Suprapubic skin (tissue), 4 donors: ENCODE measurements at regions not wholly inside any gene's neighbourhood (a gene's known extent, or its start where the extent isn't known, plus 50 kb on each side); places are given as distances from the start of the nearest gene placed in this dataset.

Source experiments
- DNase-seq, 2 donors: peaks; one replicate each; pipeline ENCODE4 v3.0.0-alpha.2; 2019; ENCODE audit warnings: low spot score in 2 of 2
- H3K27ac ChIP-seq: fragments of 200-600 bp; sonication (generic); one replicate; pipeline ENCODE4 v1.5.1; 2019
- H3K27me3 ChIP-seq: fragments of 200-600 bp; sonication (generic); one replicate; pipeline ENCODE4 v1.5.1; 2019
- H3K36me3 ChIP-seq: fragments of 200-600 bp; sonication (generic); one replicate; pipeline ENCODE4 v1.5.1; 2019
- H3K4me1 ChIP-seq: fragments of 200-600 bp; sonication (generic); one replicate; pipeline ENCODE4 v1.5.1; 2019
- H3K4me3 ChIP-seq: fragments of 200-600 bp; sonication (generic); one replicate; pipeline ENCODE4 v1.5.1; 2019; ENCODE audit warnings: mild to moderate bottlenecking
- H3K9me3 ChIP-seq: fragments of 200-600 bp; sonication (generic); one replicate; pipeline ENCODE4 v1.5.1; 2019
- EP300 ChIP-seq: sonication (generic); formaldehyde crosslinking; IDR thresholded peaks from one replicate; pipeline ENCODE4 v1.6.1; 2017; ENCODE audit warnings: antibody characterized with exemption
- POLR2A ChIP-seq, 2 donors: fragments of 450-650 bp; IDR thresholded peaks; one replicate each; pipeline ENCODE4 v1.6.1; 2017; ENCODE audit warnings: antibody characterized with exemption in 2 of 2, mild to moderate bottlenecking in 2 of 2, moderate library complexity in 2 of 2
- POLR2AphosphoS5 ChIP-seq, 3 donors: sonication (generic); formaldehyde crosslinking; IDR thresholded peaks; one replicate each; pipeline ENCODE4 v1.6.1; 2017; ENCODE audit warnings: antibody characterized with exemption in 3 of 3
- WGBS: methylation state at CpG from one replicate; pipeline ENCODE4 v1.1.5; 2018; 5-methylcytosine and 5-hydroxymethylcytosine counted together
- TF ChIP-seq, protein P1 (sequence below), 2 donors: fragments of 200-600 bp in 1 of 2; fragments of 450-650 bp in 1 of 2; sonication (generic) in 1 of 2; IDR thresholded peaks; one replicate each; pipeline ENCODE4 v1.5.1; 2016 to 2019; ENCODE audit warnings: antibody characterized with exemption in 2 of 2, mild to moderate bottlenecking in 1 of 2, moderate library complexity in 1 of 2

DNA sequence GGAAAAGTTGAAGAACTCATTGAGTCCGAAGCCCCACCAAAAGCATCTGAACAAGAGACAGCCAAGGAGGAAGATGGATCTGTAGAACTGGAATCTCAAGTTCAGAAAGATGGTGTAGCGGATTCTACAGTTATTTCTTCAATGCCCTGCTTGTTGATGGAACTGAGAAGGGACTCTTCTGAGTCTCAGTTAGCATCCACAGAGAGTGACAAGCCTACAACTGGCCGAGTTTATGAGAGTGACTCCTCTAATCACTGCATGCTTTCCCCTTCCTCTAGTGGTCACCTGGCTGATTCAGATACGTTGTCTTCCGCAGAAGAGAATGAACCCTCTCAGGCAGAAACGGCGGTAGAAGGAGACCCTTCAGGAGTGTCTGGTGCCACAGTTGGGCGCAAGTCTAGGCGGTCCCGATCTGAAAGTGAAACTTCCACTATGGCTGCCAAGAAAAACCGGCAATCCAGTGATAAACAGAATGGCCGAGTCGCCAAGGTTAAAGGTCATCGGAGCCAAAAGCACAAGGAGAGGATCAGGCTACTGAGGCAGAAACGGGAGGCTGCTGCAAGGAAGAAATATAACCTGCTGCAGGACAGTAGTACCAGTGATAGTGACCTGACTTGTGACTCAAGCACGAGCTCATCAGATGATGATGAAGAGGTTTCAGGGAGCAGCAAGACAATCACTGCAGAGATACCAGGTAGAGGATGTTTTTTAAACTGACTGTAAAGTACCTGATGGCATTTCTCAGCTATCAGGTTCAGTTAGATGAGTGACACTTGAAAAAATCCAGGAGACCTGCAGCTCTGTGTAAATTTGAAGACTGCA is 111.9 kb downstream of the HAUS1 start:
- Histone ChIP-seq H3K36me3 (peaks cover 9% of the 10 kb centered on the region), H3K27me3 (no peaks in the 10 kb centered on the region), H3K27ac (no peak overlapping the region), H3K9me3 (no peaks in the 10 kb centered on the region), H3K4me1 (no peaks in the 10 kb centered on the region), H3K4me3 (no peak overlapping the region)
- no peak for DNase-seq
- WGBS, result 92% methylated on average over 16 of the region's 16 CpGs
- TF ChIP-seq, protein P1, sequence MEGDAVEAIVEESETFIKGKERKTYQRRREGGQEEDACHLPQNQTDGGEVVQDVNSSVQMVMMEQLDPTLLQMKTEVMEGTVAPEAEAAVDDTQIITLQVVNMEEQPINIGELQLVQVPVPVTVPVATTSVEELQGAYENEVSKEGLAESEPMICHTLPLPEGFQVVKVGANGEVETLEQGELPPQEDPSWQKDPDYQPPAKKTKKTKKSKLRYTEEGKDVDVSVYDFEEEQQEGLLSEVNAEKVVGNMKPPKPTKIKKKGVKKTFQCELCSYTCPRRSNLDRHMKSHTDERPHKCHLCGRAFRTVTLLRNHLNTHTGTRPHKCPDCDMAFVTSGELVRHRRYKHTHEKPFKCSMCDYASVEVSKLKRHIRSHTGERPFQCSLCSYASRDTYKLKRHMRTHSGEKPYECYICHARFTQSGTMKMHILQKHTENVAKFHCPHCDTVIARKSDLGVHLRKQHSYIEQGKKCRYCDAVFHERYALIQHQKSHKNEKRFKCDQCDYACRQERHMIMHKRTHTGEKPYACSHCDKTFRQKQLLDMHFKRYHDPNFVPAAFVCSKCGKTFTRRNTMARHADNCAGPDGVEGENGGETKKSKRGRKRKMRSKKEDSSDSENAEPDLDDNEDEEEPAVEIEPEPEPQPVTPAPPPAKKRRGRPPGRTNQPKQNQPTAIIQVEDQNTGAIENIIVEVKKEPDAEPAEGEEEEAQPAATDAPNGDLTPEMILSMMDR (IDR thresholded peaks at IDR 0.05), result no peak
- no peak for TF ChIP-seq EP300
- no peak for TF ChIP-seq POLR2AphosphoS5 (IDR thresholded peaks at IDR 0.05)
- no peak for TF ChIP-seq POLR2A (IDR thresholded peaks at IDR 0.05)

DNA sequence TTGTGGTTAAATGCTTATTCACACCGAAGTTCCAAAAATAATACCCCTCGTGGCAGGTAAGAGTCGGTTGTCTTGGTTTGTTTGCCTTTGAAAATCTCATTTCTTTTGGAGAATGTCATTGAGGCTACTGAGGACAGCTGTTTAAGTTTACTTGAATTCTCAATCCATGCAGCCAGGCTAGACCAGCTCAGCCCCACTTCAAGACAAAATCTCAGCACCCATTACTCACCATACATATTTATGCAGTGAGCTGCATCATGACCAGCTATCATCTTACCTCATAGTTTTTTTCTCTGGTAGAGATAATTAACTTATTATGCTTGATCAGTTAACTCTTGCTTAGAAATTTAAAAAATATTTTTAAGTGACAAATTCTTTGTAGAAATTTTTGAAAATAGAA is 115.9 kb downstream of the HAUS1 start:
- Histone ChIP-seq H3K36me3 (peaks cover 9% of the 10 kb centered on the region), H3K27me3 (no peaks in the 10 kb centered on the region), H3K4me3 (no peak overlapping the region), H3K27ac (no peak overlapping the region), H3K9me3 (no peaks in the 10 kb centered on the region), H3K4me1 (no peaks in the 10 kb centered on the region)
- no peak for TF ChIP-seq POLR2A (IDR thresholded peaks at IDR 0.05)
- no peak for TF ChIP-seq EP300
- TF ChIP-seq, protein P1 (IDR thresholded peaks at IDR 0.05), result no peak
- TF ChIP-seq POLR2AphosphoS5 (IDR thresholded peaks at IDR 0.05), result no peak
- 85% methylated on average over 3 of the region's 3 CpGs for WGBS
- DNase-seq, result no peak

DNA sequence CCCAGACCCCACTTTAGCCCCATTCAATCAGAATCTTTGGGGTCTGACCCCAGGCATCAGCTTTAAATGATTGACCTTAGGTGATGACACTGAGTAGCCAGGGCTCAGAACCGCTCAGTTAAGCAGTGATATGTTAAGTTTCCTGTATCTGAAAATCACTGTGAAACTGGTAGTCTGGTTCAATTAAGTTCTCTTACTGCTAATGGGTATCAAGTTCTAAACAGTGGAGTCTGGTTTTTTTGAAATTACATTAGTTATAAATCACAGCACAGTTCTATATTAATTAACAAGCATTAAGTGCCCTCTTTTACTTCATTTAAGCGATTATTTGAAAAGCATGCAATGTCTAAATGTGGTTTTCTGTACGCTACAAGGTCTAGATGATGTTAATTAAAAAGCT is 117.9 kb downstream of the HAUS1 start:
- Histone ChIP-seq H3K4me3 (no peak overlapping the region), H3K27me3 (no peaks in the 10 kb centered on the region), H3K4me1 (no peaks in the 10 kb centered on the region), H3K9me3 (no peaks in the 10 kb centered on the region), H3K36me3 (no peaks in the 10 kb centered on the region), H3K27ac (no peak overlapping the region)
- DNase-seq, result no peak
- whole genome bisulfite sequencing, result 92% methylated on average over 3 of the region's 3 CpGs
- TF ChIP-seq POLR2AphosphoS5 (IDR thresholded peaks at IDR 0.05) (no peak), EP300 (no peak), POLR2A (IDR thresholded peaks at IDR 0.05) (no peak)
- TF ChIP-seq, protein P1 (IDR thresholded peaks at IDR 0.05), result no peak

DNA sequence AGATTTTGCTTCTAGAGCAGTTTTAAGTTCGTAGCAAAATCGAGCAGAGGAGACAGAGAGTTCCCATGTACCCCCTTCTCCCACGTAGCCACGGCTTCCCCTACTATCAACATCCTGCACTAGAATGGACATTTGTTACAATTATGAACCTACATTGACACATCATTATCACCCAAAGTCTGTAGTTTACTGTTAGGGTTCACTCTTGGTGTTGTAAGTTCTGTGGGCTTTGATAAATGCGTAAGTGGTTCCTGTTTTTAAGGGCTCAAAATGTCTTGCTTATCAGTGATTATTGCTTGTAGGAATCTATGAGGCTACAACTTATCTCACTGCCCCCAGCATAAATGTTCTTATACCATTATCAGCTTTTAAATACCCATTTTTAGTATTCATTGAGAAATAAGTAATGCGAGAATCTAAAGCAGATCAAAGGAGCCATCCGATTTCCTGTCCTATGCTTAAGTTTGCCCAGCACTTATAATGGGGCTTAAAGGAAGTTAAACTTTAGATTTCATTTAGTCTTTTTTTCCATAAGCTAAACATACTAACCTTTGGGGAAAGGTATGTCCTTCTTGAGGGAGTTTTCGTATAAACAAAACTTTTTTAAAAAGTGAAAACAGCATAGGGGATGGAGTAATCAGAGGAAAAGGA is 118.7 kb downstream of the HAUS1 start:
- no peak for DNase-seq
- Histone ChIP-seq H3K4me1 (no peaks in the 10 kb centered on the region), H3K4me3 (no peak overlapping the region), H3K27me3 (no peaks in the 10 kb centered on the region), H3K9me3 (no peaks in the 10 kb centered on the region), H3K27ac (no peak overlapping the region), H3K36me3 (no peaks in the 10 kb centered on the region)
- TF ChIP-seq POLR2A (IDR thresholded peaks at IDR 0.05), result no peak
- TF ChIP-seq POLR2AphosphoS5 (IDR thresholded peaks at IDR 0.05), result no peak
- TF ChIP-seq EP300, result no peak
- TF ChIP-seq, protein P1 (IDR thresholded peaks at IDR 0.05), result no peak
- WGBS, result 85% methylated on average over 8 of the region's 8 CpGs

DNA sequence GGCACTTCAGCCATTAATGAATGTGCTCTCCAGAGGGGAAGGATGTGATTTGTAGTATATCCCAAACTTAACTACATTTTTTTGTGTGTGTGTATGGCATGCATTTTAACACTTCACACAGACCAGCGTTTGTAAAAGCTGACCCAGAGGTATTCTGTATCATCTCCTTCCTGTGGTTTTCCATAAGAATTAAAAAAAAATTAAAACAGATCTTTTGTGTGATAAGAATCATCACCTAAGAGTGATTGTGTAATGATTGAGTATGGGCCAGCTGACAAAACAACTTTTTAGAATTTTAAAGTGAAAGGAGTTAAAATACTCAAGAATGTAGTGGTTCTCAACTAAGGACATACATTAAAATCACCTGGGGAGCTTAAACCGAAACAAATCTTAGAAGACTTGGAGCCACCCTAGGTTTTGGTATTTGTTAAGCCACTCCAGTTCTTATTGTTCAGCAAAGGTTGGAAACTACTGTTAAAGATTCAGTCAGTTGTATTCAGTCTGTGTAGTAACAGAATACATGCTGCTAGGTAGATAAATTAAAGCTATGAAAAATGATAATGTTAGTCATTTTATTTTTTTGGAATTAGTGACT is 120.1 kb downstream of the HAUS1 start:
- Histone ChIP-seq H3K27me3 (no peaks in the 10 kb centered on the region), H3K4me3 (no peak overlapping the region), H3K27ac (no peak overlapping the region), H3K4me1 (no peaks in the 10 kb centered on the region), H3K9me3 (no peaks in the 10 kb centered on the region), H3K36me3 (no peaks in the 10 kb centered on the region)
- TF ChIP-seq POLR2AphosphoS5 (IDR thresholded peaks at IDR 0.05) (no peak), EP300 (no peak), POLR2A (IDR thresholded peaks at IDR 0.05) (no peak)
- DNase-seq, result no peak
- 40% methylated on average over 2 of the region's 2 CpGs for WGBS
